CD14-positive monocyte (primary cell): ENCODE measurements at regions not wholly inside any gene's neighbourhood (a gene's known extent, or its start where the extent isn't known, plus 50 kb on each side); places are given as distances from the start of the nearest gene placed in this dataset.

ENCODE experiments used
- DNase-seq, 3 donors: peaks; one replicate each; pipeline ENCODE4 v3.0.0-alpha.2; 2011 to 2022
- H2AFZ ChIP-seq: 2 replicates; pipeline ENCODE4 v1.6.0; 2012; ENCODE audit warnings: mild to moderate bottlenecking, low read depth, low read length, inconsistent platforms; ENCODE audit not compliant: insufficient read depth, poor library complexity, severe bottlenecking
- H3K27ac ChIP-seq, 2 donors: 1 replicate in 1 of 2; 2 replicates in 1 of 2; pipeline ENCODE4 v1.5.1; 2012 to 2013; ENCODE audit warnings: low read length in 2 of 2, control low read depth in 1 of 2, inconsistent platforms in 1 of 2, low read depth in 1 of 2, mild to moderate bottlenecking in 1 of 2
- H3K27me3 ChIP-seq, 2 donors: one replicate each; pipeline versions ENCODE4 v1.6.0 to v1.6.1; 2011 to 2013; ENCODE audit warnings: low read length in 2 of 2; ENCODE audit not compliant: control insufficient read depth in 2 of 2, insufficient read depth in 2 of 2
- H3K36me3 ChIP-seq, 2 donors: replicated peaks in 1 of 2; 1 replicate in 1 of 2; 2 replicates in 1 of 2; pipeline versions ENCODE4 v1.5.1 to v1.6.1; 2012 to 2013; ENCODE audit warnings: low read length in 2 of 2, control low read depth in 1 of 2, inconsistent platforms in 1 of 2, mild to moderate bottlenecking in 1 of 2; ENCODE audit not compliant: insufficient read depth in 2 of 2, control insufficient read depth in 1 of 2
- H3K4me1 ChIP-seq, 2 donors: 1 replicate in 1 of 2; 2 replicates in 1 of 2; pipeline versions ENCODE4 v1.5.1 to v1.6.1; 2012 to 2013; ENCODE audit warnings: low read length in 2 of 2, control low read depth in 1 of 2, inconsistent platforms in 1 of 2, mild to moderate bottlenecking in 1 of 2, moderate library complexity in 1 of 2; ENCODE audit not compliant: insufficient read depth in 2 of 2, control insufficient read depth in 1 of 2
- H3K4me2 ChIP-seq: replicated peaks from 2 replicates; pipeline ENCODE3; 2012; ENCODE audit warnings: low read length, moderate library complexity, mild to moderate bottlenecking; ENCODE audit not compliant: poor library complexity, severe bottlenecking; ENCODE audit errors: extremely low read depth
- H3K4me3 ChIP-seq, 3 experiments: fragments of 200-600 bp in 1 of 3; sonication (generic) in 1 of 3; replicated peaks in 1 of 3; 1 replicate in 2 of 3; 2 replicates in 1 of 3; pipeline ENCODE4 v1.5.1; 2011 to 2013; ENCODE audit warnings: low read length in 3 of 3, mild to moderate bottlenecking in 3 of 3, control low read depth in 2 of 3, low read depth in 2 of 3, inconsistent platforms in 1 of 3, moderate library complexity in 1 of 3
- H3K79me2 ChIP-seq: 2 replicates; pipeline ENCODE4 v1.6.0; 2012; ENCODE audit warnings: mild to moderate bottlenecking, control low read depth, inconsistent platforms, low read length, moderate library complexity; ENCODE audit not compliant: insufficient read depth
- H3K9ac ChIP-seq: 2 replicates; pipeline ENCODE4 v1.6.0; 2017; ENCODE audit warnings: low read length, mild to moderate bottlenecking; ENCODE audit not compliant: insufficient read depth, poor library complexity, severe bottlenecking
- H3K9me3 ChIP-seq, 2 donors: replicated peaks in 1 of 2; 1 replicate in 1 of 2; 2 replicates in 1 of 2; pipeline versions ENCODE4 v1.5.1 to v1.6.1; 2012 to 2013; ENCODE audit warnings: low read length in 2 of 2, control low read depth in 1 of 2; ENCODE audit not compliant: control insufficient read depth in 1 of 2, insufficient read depth in 1 of 2
- H4K20me1 ChIP-seq: 2 replicates; pipeline ENCODE4 v1.6.0; 2012; ENCODE audit warnings: mild to moderate bottlenecking, low read length, control low read depth, moderate library complexity; ENCODE audit not compliant: insufficient read depth
- H3K27ac Mint-ChIP-seq, 7 donors: one replicate each; pipeline ENCODE4 v1.8.0; 2020; ENCODE audit warnings: mild to moderate bottlenecking in 7 of 7, mixed read lengths in 7 of 7, moderate library complexity in 6 of 7, inconsistent platforms in 2 of 7
- H3K27me3 Mint-ChIP-seq, 3 donors: one replicate each; pipeline ENCODE4 v1.8.0; 2021 to 2022; ENCODE audit warnings: low read depth in 3 of 3, mild to moderate bottlenecking in 3 of 3, mixed read lengths in 3 of 3, moderate library complexity in 3 of 3, inconsistent platforms in 1 of 3
- H3K36me3 Mint-ChIP-seq, 2 donors: one replicate each; pipeline ENCODE4 v1.8.0; 2020; ENCODE audit warnings: mixed read lengths in 2 of 2, inconsistent platforms in 1 of 2, mild to moderate bottlenecking in 1 of 2
- H3K4me1 Mint-ChIP-seq: one replicate; pipeline ENCODE4 v1.8.0; 2020; ENCODE audit warnings: mild to moderate bottlenecking, mixed read lengths
- H3K4me3 Mint-ChIP-seq, 2 donors: one replicate each; pipeline ENCODE4 v1.8.0; 2020; ENCODE audit warnings: mild to moderate bottlenecking in 2 of 2, mixed read lengths in 2 of 2, moderate library complexity in 1 of 2
- H3K9me3 Mint-ChIP-seq, 7 donors: one replicate each; pipeline ENCODE4 v1.8.0; 2020 to 2022; ENCODE audit warnings: mixed read lengths in 7 of 7, mild to moderate bottlenecking in 6 of 7, moderate library complexity in 6 of 7, inconsistent platforms in 2 of 7
- WGBS: methylation state at CpG from one replicate; pipeline ENCODE4 v1.1.5; 2013; ENCODE audit warnings: missing lambda C conversion rate; ENCODE audit not compliant: insufficient coverage; 5-methylcytosine and 5-hydroxymethylcytosine counted together
- intact Hi-C, 2 donors: fragments of 100-400 bp; cut with micrococcal nuclease; formaldehyde crosslinking; loops; one replicate each; pipeline versions ENCODE4 v1.15.0 to v1.15.1; 2023
- TF ChIP-seq, protein P1 (sequence below): fragments of 200-600 bp; IDR thresholded peaks from one replicate; pipeline ENCODE4 v1.8.0; 2022; ENCODE audit warnings: antibody characterized with exemption, mild to moderate bottlenecking

DNA sequence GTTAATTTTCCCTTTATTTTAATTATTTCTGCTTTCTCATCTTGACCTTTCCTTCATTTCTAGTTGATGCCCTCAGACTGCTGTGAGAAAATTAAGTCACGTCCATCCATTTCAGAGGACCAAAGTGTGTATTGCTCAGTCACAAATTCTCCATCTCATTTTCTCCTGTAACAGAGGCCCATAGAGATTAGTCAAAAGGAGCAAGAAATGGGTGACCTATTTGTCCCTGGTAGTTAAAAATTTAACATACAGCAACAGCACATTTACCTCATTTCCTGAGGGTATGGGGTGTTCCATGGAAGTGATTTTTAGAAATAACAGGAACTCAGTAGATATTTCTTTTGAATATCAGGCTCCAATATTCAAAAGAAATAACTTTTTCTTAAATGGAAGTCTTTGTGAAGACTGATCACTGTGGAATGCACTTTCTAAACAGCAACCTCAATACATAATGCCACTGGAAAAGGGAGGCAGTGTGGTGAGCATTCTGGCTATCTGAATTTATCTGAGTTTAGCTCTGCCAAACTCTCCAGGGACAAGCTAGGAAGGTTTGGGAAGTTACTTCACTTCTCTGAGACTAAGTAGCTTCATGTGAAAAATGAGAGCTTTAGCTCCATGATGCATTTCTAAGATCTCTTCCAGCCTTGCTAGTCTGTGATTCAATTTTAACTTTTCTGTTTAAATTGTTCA, 808.2 kb downstream of the SQOR start:
- H3K36me3 Mint-ChIP-seq: no peaks in the 10 kb centered on the region
- H3K9ac ChIP-seq: no peak overlapping the region
- H3K4me1 ChIP-seq: no peaks in the 10 kb centered on the region
- no peaks in the 10 kb centered on the region for H3K27me3 Mint-ChIP-seq
- TF ChIP-seq, protein P1, sequence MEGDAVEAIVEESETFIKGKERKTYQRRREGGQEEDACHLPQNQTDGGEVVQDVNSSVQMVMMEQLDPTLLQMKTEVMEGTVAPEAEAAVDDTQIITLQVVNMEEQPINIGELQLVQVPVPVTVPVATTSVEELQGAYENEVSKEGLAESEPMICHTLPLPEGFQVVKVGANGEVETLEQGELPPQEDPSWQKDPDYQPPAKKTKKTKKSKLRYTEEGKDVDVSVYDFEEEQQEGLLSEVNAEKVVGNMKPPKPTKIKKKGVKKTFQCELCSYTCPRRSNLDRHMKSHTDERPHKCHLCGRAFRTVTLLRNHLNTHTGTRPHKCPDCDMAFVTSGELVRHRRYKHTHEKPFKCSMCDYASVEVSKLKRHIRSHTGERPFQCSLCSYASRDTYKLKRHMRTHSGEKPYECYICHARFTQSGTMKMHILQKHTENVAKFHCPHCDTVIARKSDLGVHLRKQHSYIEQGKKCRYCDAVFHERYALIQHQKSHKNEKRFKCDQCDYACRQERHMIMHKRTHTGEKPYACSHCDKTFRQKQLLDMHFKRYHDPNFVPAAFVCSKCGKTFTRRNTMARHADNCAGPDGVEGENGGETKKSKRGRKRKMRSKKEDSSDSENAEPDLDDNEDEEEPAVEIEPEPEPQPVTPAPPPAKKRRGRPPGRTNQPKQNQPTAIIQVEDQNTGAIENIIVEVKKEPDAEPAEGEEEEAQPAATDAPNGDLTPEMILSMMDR: no peak
- H3K9me3 ChIP-seq: no peaks in the 10 kb centered on the region
- H3K4me3 Mint-ChIP-seq: no peak overlapping the region
- no peak for DNase-seq
- H3K27ac Mint-ChIP-seq: no peak overlapping the region
- H3K4me3 ChIP-seq: no peak overlapping the region
- no peaks in the 10 kb centered on the region for H3K27me3 ChIP-seq
- no peaks in the 10 kb centered on the region for H3K36me3 ChIP-seq
- H4K20me1 ChIP-seq: no peaks in the 10 kb centered on the region
- no CpG with 5 or more reads among the region's 1 CpG for whole genome bisulfite sequencing
- no peaks in the 10 kb centered on the region for H3K4me1 Mint-ChIP-seq
- H3K4me2 ChIP-seq: no peak overlapping the region
- peaks cover 0 to 5% (median 2%) of the 10 kb centered on the region in 7 donors for H3K9me3 Mint-ChIP-seq
- intact Hi-C loops: no loop called here
- no peaks in the 10 kb centered on the region for H3K79me2 ChIP-seq
- H3K27ac ChIP-seq: no peak overlapping the region
- no peak overlapping the region for H2AFZ ChIP-seq

DNA sequence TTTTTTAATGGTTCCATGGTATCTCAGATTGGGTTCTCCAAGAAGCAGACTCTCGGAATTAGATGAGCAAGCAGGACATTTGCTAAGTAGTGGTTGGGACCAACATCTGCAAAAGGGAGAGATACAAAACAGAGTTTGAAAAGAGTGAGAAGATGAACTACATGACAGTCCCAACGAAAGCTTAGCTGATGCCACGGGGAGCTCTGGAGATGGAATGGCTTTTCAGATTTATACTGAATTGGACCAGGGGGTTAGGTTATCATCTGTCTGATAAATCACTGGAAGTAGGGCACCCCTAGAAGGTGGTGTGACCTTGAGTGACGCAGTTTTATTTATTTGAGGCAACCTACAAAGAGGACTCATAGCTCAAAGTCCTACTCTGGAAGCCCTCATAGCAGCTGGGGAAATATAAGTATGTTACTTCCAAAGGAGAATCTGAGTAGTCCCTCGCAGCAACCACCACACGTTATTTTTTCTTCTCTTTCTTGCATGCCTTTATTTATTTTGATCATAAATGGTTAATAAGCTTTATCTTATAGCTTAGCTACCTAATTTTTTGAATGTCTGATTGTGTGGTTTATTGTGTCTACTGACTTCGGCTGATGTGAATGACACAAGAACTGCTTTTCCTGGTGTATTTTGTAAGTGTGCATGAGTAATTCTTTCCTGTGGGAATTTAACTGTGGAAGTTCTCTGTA, 815.4 kb downstream of the SQOR start:
- H3K4me3 Mint-ChIP-seq: no peak overlapping the region
- TF ChIP-seq, protein P1: no peak

More for the DNA sequence above, 815.4 kb downstream of the SQOR start:
- no peak overlapping the region for H3K4me2 ChIP-seq
- intact Hi-C loops: no loop called here
- Mint-ChIP-seq H3K4me1 (no peaks in the 10 kb centered on the region), H3K27me3 (no peaks in the 10 kb centered on the region), H3K9me3 (peaks cover 0 to 9% (median 4%) of the 10 kb centered on the region in 7 donors), H3K36me3 (no peaks in the 10 kb centered on the region), H3K27ac (no peak overlapping the region)
- H3K27ac ChIP-seq: no peak overlapping the region
- no peak overlapping the region for H3K4me3 ChIP-seq
- H2AFZ ChIP-seq: no peak overlapping the region
- no peaks in the 10 kb centered on the region for H3K4me1 ChIP-seq
- H3K27me3 ChIP-seq: no peaks in the 10 kb centered on the region
- H3K36me3 ChIP-seq: no peaks in the 10 kb centered on the region
- H3K9me3 ChIP-seq: peaks cover 2 to 19% of the 10 kb centered on the region in 2 donors
- no peak for DNase-seq
- H3K9ac ChIP-seq: no peak overlapping the region
- 93% methylated on average over 3 of the region's 7 CpGs for whole genome bisulfite sequencing
- no peaks in the 10 kb centered on the region for H4K20me1 ChIP-seq
- no peaks in the 10 kb centered on the region for H3K79me2 ChIP-seq
